Stimulated activated CD4-positive, alpha-beta T cell treated with anti-CD3 and anti-CD28 coated beads, TNF-alpha, amount 100 ng/mL, for 48 hours (primary cell): ENCODE measurements at regions not wholly inside any gene's neighbourhood (a gene's known extent, or its start where the extent isn't known, plus 50 kb on each side); places are given as distances from the start of the nearest gene placed in this dataset.

Source experiments
- DNase-seq, 3 donors: peaks; one replicate each; pipeline ENCODE4 v3.0.0-alpha.2; 2020; ENCODE audit warnings: low read depth in 3 of 3

DNA sequence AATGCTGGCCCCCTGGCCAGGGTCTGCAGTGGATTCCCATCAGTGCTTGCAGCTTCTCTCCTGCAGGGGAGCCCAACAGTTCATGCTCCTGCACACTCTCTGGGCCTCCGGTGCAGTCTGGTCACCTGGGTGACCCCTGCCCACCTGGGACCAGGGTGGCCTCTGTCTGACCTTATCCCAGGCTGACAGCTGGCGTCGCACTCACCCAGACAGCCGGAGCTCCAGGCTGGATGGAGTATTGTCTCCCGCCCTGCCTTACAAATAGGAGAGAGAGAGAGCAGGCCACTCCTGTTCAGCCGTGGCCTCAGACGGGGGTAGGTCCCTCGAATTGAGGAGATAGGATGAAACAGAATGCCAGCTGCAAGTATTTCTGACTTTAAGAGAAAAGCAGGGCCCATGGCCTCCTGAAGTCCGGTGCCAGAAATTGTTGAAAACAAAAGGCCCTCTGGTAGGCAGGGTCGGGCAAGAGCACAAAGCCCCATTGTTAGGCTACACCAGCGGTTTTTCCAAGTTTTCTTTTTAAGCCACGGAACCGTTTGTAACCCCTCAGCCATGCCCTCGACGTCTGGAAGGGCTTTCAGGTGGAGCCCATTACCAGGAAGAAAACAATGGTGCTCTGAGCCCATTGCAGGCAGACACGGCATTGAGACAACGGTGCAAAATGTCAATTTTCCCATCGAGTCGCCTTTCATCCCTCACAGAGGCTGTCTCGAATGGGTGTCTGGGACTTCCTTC is 258.4 kb downstream of the BCL11A start:
- no peak for DNase-seq

DNA sequence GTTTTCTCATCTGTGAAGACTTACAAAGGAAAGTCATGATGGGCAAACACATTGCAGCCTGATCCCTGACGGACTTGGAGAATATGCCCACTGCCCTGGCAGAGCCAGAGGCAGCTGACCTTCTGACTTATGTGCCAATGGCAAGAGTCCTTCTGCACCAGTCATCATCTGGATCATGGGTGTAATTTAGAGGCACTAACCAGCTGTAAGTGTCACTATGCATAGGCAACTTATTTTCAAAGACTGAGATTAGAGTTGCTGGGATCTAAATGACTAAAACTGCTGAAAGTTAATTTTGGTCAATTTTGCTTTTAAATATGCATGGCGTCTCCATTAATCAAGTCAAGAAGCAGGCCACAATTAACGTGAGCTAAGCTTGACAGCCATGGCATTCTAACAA is 261.2 kb downstream of the BCL11A start:
- DNase-seq: no peak

DNA sequence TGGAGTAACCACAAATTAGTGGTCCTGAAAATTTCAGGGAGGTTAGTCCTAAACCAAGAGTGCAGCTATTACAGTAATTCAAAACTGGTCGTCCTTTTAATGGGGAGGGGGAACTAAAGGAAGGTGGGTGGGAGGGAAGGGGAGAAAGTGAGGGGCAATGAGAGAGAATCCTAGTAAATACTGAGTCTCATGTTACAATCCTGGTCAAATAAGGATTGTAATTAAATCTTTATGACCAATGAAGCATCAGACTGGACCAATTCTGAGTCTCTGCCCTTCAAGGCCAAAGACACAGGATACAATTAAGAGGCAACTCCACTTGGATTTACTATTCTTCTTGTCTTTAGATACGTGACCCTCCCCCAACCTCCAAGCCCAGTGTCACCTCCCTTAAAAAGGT is 262.9 kb downstream of the BCL11A start:
- DNase-seq: no peak

DNA sequence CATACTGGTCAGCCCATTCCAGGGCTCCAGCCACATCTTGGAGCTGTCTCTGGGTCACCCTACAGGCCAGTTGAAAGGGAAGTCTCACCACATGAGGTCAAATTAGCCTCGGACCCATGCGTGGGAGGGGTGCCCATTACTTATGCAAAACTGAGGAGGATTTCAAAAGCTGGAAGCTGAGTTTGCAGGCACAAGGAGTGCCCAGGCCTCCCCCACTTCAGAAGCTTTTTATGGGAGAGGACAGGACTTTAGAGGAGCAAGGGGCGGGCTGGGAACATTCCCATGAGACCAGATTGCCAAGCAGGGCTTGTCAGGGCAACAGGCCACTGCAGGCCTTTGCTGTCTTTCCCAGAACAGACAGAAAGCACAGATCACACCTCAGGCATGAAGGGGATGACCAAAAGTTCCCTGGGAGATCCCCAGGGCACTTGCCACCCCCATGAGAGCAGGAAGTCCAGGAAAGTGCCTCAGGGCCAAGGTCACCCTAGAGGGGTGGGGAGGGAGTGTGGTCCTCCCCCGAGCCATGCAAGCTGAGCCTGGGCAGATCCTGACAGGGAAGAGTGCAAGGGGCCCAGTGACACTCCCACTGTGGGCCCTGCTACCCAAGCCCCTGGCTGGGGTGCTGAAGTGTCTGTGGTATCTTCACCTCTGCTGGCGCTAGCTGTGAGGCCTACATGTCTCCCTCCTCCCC is 267.7 kb downstream of the BCL11A start:
- no peak for DNase-seq

DNA sequence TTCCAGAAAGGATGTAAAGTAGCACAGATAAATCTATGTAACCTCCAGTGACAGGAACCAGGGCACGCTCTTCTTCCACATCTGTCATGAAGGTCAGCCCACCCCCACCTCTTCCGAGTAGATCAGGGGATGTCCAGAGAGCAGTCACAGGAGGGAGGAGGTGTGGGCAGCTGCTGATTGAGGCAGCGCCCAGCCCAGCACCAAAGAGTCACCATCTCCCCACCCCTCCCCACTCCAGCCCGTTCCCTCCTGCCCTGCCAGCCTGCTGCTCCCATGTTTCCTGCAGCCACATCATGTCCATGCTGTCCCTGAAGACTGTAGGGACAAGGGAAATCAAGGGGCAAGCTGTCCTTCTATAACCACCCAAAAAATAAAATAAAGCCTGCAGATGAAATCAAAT is 269.8 kb downstream of the BCL11A start:
- DNase-seq: no peak

DNA sequence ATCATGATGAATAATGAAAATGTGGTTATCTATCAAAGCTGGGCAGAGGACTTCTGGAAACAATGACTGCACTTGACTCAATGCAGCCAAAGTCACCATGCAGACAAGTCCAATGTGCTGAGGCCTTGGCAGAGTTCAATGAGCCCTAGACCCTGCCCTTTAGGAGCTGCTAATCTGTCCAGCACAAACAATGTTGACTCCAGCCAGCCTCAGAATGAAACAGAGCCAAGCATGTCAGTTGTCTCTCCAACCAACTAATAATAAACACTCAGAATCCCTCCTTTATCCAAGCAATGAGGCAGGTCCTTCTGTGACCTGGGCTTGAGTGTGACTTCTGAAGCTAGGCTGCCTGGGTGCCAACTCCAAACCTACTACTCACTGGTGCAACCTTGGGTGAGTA is 270.6 kb downstream of the BCL11A start:
- no peak for DNase-seq

DNA sequence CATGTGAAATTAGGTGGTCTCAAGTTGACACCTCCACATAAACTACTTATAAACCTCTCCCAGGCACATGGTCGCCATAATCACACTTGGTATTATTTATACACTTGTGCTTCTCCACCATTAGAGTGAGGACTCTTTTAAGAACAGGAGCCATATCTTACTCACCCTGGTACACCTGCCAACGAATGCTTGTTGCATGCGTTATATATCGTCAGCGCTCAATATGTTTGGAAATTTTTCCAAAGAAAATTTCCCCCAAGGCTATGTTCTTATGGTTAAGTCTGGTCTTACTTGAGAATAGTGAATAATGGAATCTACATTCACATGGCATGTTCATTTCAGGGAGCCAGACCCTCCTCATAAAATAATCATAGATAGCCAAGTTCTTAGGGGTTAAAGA is 271.7 kb downstream of the BCL11A start:
- no peak for DNase-seq

DNA sequence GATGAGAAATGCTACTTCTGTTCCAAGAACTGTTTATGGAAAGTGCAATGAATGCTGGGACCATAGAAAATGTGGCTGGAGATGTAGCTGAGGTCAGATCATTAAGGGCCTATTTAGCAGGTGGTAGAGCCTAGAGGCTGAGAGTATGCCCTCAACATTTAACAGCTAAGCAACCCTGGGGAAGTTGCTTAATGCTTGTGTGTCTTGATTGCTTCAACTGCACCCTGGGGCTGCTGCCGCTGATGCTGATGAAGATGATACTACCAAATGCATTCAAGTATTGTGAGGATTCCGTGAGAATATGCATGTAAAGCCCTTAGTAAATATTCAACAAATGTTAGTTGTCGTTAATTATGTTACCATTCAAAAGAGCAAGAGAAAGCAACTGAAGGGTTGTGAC is 273.2 kb downstream of the BCL11A start:
- DNase-seq: no peak

DNA sequence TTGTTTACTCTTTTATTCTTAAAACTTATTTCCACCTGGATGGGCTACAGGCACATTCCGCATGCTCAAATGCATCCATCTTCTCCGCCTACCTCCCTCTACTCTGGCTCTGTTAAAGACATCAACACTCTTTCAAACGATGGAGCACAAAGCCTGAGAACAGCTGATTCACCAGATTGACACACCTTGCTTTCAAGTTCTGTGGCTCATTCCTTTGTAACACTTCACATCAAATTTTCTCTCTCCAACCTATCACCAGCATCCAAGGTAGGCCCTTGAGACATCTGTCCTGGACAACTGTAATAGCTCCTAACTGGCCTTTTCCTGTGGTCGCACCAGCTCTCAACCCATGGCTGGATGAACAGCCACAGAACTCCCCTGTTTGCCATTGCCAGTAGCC is 274.5 kb downstream of the BCL11A start:
- DNase-seq: no peak

DNA sequence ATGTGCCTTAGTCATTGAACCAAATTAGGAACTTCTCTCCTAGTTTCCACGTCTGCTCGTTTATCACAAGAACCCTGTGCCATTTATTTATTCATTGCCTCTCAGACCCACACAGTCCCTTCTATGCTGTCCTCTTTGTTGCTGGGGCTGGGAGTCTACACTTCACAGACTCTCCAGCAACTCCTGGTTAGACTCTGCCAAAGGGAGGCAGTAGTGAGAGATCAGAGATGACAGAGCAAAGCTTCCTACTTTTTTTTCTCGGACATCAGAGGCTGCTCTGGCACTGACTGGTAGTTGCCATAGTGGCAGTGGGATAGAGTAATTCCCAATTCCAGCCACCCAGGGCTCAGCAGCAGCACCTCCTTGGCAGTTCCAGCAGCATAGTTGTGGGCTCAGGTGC is 277.5 kb downstream of the BCL11A start:
- DNase-seq: no peak

DNA sequence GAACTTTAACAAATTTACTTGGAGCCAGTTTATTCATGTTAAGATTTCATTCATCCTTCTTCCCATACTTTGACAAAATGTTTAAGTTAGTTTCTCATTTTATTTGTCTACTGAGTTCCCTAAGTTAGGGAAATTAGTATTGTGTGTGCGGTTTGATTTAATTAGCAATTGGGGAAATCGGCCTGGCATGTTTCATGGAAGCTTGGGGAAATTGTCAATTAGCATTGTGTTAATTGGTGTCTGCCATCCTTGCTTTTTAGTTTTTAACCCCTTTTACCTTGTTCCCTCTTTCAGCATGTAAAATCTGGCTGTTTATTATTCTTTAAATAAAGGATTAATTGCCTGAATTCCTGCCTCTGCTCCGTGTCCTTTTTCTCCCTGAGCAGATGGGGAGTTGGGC is 279.6 kb downstream of the BCL11A start:
- DNase-seq: no peak

DNA sequence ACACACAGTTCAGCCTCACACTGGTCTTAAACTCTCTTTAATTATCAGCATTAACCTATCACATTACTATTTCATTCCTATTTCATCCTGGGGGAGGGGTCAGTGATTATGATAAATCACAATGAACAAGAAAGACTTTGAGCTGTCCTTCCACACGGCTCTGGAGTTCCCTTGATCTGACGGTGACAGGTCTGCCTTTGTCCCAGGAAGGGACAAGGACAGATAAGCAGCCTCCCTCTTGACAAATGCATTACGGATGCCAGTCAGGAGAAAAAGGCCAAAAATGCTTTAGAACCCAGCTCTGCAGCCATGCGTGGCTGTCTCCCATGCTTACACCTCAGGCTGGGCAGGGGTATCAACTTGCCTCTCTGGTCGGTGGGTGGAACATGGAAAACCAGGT is 281.7 kb downstream of the BCL11A start:
- no peak for DNase-seq

DNA sequence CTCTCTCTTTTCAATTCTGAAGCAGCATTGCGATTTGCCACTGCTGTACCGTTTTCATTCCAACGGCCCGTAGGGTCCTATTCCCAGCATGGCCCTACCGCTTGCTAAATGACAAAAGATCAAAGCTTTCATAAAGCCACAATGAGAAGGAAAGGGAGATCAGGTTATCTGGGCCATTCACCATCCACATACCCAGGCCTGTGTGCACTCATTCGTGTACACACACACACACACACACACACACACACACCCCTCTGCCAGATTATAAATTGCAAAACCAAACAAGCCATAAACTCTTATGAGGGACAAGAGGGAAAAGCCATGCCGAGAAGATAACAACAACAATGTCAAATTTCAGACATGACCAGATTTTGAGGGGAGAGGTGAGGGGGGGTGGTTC is 282.3 kb downstream of the BCL11A start:
- DNase-seq: no peak

DNA sequence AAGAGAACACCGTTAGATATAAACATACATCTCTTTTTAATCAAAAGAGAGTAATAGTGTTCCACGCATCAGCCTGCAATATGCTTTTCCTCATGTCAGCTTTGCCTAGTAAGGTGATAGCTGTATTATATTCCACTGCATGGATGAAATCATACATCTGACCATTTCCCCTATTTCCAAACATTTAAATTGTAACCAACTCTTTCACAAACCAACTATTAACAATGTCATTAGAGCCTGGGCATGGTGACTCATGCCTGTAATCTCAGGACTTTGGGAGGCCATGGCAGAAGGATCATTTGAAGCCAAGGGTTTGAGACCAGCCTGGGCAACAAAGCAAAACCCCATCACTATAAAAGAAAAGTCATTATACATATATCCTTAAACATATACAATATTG is 284.8 kb downstream of the BCL11A start:
- DNase-seq: no peak

DNA sequence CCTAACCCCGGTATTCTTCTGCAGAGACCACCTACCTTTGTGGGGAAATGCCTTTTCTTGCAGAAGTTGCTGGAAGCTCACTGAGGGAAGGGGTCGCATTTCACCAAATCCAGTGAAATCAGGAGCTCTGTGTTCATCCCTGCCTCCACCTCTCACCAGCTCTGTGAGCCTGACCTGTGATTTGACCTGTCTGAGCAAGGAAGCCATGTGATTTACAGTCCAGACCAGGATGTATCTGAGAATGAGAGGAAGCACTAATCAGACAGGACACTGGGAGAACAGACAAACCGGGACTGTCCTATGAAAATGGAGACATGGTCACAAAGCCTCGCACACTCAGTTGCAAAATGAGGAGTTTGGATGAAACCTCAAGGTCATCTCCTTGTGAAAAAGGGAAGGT is 285.4 kb downstream of the BCL11A start:
- no peak for DNase-seq

DNA sequence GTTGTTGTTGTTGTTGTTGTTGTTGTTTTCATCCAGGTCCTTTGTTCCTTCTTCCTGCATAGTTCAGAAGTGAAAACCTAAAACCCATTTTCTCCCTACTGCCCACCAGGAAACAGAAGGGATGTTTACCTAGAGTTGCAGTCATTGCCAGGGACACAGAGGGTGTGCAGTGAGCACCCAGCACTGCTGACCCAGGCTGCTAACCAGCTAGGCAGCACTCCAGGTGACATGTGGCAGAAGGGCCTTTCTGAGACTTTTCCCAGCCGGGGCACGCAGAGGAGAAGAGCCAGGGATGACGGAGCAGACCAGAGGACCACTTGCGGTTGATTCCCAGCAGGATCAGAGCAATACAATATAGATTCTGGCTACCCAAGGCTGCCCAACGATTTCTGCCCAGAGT is 286.3 kb downstream of the BCL11A start:
- DNase-seq: no peak

DNA sequence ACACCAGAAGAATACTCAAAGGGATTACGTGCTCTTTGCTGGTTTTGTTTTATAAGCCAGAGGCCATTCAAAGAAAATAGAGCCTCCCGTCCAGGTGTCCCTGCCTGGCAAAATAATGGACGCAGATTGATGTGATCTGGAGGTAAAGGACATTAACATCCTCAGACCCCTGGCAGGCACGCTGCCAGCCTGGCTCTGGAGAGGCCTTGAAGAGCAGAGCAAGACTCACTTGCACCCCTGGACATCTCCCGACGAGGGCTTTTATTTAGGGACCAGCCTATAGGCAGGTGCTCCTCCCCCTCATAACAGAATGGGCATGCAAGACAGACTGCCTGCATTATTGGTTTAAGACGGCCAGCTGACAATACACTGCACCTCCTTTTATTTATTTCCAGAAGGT is 291.3 kb downstream of the BCL11A start:
- DNase-seq: no peak

DNA sequence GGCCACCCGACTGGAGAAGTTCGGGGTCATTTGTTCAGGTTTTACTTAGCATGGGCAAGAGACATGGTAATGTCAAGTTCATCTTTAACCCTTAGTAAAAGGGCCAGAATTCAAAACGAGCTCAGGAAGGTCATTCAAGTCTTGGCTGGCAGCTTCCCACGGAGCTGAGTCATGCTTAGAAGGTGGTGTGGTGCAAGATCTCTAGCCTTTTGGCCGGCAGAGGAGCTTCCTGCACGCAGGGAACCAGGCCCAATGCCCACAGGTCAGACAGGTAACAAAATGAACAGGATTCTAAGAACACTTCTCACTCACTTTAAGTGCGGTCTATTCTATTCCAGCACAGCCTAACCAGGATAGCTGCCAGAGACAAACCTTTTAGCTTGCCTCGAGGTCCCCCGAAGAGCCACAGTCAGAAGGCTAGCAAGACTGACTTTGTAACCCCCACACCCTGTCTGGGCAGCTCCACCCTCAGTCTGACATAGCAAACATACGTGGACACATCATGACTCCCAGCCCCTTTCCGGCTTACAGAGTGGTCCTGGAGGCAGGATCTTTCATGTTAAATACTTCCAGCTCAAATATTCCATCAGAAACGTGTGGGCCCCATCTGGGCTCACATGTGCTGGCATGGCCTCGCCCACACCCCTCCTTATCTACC is 292.7 kb downstream of the BCL11A start:
- DNase-seq: no peak

DNA sequence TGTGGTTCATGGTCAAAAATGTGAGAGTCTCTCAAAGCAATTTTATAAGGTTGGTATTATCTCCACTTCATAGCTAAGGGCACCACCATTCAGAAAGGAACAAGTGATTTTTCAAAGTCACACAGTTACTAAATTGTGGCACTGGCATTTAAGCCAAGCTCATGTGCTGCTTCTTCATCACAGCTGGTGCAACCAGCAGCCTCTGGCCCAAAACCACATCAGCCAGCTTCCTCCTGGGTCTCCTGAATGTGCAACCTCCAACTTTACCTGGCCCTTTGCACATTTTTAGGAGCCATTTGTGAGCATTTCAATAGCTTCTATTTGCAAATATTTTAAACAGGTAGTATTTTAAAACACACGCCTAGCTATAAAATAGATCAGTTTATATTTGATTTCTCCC is 293.7 kb downstream of the BCL11A start:
- no peak for DNase-seq

DNA sequence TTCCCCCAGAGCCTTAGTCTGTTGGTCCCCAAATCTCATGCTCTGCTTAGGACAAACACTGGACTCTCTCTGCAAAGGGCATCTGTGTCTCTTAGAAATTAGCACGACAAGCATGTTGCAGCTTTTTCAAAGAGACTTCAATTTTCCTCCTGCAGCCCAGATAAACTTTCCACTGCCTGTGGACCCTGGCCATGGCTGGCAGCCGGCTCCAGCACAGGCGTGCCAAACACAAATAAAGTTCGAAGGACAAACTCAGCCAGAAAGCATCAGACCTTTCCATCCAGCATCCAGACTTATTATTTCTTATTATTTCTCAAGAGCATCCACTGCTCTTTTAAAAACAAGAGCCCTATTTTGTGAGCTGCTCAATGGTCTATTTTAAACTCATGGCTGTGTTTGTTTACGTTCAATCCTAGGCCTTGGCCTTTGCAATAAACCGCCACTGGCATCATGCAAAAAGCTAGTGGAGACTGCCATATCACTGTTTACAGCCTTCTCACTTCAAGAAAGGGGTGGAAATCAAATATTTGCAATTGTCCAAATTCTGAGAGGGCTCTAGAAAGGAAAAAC is 300.8 kb downstream of the BCL11A start:
- DNase-seq: no peak

DNA sequence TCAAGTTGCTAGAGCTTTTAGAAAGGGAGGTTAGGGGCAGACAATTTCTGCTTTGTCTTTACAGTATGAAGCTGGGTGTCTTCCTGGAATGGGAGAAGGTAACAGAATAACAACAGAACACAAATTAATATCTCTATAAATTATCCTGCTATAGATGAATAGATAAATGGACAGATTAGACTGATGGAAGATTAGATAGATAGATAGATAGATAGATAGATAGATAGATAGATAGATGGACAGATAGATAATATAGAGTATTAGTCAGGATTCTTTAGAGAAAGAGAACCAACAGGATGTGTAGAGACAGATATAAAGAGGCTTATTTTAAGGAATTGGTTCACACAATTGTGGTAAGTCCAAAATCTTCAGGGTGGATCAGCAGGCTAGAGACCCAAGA is 302.2 kb downstream of the BCL11A start:
- DNase-seq: no peak

DNA sequence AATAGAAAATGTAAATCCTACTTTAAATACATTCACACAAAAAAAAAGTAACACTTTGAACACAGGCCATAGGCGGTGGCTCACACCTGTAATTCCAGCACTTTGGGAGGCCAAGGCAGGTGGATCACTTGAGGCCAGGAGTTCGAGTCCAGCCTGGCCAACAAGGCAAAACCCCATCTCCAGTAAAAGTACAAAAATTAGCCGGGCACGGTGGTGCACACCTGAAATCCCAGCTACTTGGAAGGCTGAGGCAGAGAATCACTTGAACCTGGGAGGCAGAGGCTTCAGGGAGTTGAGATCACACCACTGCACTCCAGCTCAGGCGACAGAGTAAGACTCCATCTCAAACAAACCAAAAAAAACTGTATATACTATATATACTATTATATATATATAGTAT is 303.6 kb downstream of the BCL11A start:
- DNase-seq: no peak

DNA sequence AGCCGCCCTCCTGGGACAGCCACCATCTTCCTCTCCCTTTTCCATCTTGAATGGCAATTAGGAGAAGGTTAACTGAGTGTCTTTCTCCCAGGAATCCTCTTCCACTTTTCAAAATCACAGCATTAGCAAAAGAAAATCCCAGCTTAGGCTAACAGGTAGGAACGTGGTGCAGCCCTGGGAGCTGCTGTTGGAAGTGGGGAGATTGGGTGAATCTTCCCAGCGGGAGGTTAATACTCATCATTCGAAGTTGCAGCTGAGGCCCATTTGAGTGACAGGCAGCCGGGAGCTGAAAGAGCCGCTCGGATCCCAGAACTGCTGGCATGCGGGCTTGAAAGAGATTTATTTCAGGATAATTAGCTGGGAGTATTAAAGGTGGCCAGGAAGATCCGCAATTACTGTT is 306.0 kb downstream of the BCL11A start:
- DNase-seq: no peak
